ENCODE measurements at regions not wholly inside any gene's neighbourhood (a gene's known extent, or its start where the extent isn't known, plus 50 kb on each side); places are given as distances from the start of the nearest gene placed in this dataset.

- DNase-seq (ENCODE audit: low read depth, low spot score) = no peak
Observed at GRCh38 chr5:2297991-2298390, 415.3 kb upstream of the IRX4 start.

DNA sequence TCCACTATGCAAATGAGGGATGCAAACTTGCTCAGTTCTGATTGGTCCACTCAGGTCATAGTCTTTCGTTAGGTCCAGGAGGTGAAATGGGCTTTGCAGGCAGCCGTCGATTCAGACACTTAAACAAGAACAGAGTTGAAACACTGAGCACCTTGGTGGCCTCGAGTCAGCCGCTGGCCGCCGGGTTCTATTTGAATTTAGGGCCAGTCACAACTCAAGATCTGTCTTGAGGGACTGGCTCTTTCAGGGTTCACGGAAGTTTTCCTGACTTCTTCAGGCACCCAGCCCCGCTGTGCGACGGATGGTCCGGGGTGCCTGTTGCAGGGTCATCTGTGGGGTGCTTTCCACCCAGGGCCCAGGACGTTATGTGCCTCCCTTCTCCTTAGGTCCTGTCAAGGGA lies 412.8 kb upstream of the IRX4 start:
- DNase-seq (ENCODE audit: low read depth, low spot score) = no peak

- DNase-seq (ENCODE audit: low read depth, low spot score) = no peak
Observed at GRCh38 chr5:2293906-2294305, 411.2 kb upstream of the IRX4 start.

DNA sequence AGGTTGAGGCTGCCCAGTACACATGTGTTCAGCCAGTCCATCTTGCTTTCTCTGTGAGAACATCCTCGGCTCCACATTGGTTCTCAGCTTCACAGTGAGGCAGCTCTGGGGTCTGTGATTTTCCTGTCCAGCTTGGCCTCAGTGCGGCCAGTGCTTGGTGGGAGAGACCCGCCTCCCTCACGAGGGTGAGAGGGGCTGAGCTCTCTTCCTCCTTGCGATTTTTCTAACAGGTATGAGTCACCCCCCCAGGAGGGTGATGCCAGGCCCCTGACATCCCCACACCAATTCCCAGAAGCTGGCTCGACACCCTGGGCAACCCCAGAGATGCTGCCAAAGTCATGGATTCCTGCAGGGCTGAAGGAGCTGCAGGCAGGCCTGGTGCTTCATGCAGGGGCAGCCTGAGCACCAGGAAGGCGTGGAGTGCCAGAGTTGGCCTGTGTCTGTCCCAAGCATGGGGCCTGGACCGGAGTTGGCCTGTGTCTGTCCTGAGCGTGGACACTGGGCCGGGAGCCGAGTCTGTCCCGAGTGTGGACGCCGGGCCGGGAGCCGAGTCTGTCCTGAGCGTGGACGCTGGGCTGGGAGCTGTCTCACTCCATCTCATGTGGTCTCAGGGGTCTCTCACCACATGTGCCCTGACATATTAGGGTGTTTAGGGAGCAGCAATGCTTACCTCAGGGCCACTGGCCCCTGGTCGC lies 408.6 kb upstream of the IRX4 start:
- DNase-seq (ENCODE audit: low read depth, low spot score) = no peak

DNA sequence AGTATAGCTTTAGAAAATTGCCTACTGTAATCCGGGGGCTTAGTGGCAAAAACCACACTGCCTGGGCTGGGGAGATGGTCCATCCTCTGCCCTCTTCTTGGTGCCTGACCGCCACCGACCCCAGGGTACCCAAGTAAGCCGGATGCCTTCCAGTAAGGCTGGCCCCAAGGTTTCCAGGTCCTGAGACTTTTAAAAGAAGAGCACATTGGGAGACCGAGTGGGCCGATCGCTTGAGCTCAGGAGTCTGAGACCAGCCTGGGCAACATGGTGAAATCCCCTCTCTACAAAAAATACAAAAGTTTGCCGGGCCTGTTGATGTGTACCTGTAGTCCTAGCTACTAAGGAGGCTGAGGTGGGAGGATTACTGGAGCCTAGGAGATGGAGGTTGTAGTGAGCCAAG lies 406.7 kb upstream of the IRX4 start:
- DNase-seq (ENCODE audit: low read depth, low spot score) = no peak

DNA sequence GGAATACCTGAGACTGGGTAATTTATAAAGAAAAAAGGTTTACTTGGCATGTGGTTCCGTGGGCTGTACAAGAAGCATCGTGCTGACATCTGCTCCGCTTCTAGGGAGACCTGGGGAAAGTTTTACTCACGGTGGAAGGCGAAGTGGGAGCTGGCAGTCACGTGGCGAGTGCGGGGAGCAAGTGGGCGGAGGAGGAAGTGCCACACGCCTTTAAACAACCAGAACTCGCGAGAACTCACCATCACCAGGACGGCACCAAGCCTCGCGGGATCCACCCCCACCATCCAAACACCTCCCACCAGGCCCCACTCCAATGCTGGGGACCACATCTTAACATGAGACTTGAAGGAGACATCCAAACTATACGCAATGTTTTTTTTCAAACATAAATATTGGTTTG lies 406.2 kb upstream of the IRX4 start:
- DNase-seq (ENCODE audit: low read depth, low spot score) = no peak

DNA sequence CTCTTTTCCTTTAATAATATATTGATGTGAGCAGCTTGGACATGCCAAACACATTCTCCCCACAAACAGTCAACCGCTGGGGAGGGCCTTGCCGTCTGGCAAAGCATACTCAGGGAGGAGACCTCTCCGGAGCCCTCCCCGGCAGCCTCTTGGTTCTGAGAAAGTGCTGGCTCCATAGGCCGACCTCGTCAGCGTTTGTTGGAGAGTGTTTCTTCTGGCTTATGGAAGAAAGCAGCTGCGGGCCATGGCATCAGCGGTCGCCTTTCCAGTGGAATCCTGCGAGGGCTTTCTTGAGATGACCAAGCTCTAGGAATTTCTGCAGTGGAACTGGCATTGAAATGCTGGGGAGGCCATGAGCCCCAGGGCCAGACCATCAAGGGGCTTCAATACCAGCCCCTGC lies 405.7 kb upstream of the IRX4 start:
- no peak for DNase-seq (ENCODE audit: low read depth, low spot score)

DNA sequence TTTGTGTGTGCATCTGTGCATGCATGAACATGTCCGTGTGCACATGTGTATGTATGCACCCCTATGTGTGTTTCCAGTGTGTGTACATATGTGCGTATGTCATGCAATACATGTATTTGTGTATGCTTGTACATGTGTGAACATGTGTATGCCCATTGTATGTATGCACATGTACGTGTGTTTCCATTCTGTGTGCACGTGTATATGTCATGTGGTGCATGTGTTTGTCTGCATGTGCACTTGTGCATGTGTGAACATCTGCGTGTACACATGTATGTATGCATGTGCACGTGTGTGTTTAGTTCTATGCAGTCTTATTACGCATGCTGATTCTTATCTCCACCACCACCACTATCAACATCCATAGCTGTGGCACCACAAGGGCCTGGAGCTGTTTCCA lies 403.5 kb upstream of the IRX4 start:
- DNase-seq (ENCODE audit: low read depth, low spot score) = no peak

GRCh38 chr5:2284678-2285077 lies 402.0 kb upstream of the IRX4 start:
- DNase-seq (ENCODE audit: low read depth, low spot score) = no peak

- DNase-seq (ENCODE audit: low read depth, low spot score) = no peak
Observed at GRCh38 chr5:2283481-2284045, 400.8 kb upstream of the IRX4 start.

DNA sequence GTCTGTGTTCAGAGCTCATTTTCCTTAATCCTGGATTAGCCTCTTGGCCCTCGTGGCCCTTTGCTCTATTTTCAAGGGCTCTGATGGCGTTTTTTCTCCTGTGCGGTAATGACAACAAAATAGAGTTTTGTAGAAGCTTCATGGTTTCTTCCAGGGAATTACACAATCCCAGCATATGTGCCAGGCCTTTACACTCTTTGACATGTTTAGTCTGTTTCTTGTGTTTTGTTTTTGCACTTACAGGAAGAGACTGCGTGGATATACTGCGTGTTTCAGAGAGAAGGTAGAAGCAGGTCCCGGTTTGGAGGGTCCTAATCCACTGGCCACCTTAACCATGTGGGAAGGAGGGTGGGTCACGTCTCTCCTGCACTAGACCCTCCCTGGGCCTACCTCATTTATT lies 400.2 kb upstream of the IRX4 start:
- DNase-seq (ENCODE audit: low read depth, low spot score) = no peak

DNA sequence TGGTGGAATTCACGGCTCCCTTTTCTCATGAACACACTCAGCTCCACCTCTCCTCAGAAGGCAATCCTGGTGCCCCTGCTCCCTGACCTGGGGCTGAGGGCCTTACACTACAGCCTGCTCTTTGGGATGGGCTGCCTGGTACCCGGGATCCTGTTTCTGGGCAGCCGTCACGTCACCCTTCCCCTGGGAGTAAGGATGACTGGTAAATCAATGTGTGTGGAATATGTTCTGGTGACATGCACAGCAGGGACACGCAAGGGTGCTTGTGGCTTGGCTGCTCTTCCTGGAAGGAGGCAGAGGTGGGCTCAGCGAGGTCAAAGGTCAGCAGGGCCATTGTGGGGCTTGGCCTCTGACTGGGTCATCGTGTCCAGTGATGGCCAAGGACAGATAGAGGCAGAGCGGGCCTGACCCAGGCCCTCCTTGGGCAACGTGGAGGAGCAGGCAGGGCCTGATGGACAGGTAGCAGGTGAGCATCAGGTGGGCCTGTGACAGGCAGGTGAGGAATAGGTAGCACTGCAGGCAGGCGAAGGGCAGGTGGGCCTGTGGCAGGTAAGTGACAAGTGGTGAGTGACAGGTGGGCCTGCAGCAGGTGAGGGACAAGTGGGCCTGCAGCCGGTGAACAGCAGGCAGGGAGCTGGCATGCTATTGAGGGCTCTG lies 399.4 kb upstream of the IRX4 start:
- DNase-seq (ENCODE audit: low read depth, low spot score) = no peak

- no peak for DNase-seq (ENCODE audit: low read depth, low spot score)
Observed at GRCh38 chr5:2281446-2281845, 398.7 kb upstream of the IRX4 start.

GRCh38 chr5:2280318-2280717 lies 397.6 kb upstream of the IRX4 start:
- DNase-seq (ENCODE audit: low read depth, low spot score) = no peak

DNA sequence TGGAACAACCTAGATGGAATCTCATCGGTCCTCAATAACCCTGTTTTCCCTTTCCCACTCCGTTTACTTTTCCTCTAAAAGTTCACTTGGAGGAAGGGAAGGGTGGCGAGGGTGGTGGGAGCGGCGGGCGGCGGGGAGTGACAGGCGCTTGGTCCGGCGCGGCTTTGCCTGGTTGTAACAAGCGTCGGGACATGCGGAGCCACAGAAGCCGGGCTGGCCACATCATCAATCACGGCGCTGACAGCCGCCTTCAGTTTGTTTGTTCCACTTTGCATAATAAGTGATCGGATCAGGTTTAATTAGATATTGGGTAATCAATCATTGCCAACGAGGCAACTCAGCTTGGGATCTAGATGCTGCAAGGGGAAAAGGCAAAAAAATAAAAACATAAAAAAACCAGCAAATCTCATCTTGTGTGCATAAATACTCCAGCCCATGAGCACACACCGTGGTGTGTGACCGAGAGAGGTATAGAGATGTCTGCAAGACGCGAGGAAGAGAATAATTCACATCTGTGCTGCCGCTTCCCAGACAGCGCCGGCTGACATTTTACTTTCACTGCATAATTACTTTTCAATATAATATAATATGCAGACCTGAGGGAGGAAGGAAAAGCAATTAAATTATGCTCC lies 396.2 kb upstream of the IRX4 start:
- no peak for DNase-seq (ENCODE audit: low read depth, low spot score)

- DNase-seq (ENCODE audit: low read depth, low spot score) = no peak
Observed at GRCh38 chr5:2277886-2278285, 395.2 kb upstream of the IRX4 start.

- DNase-seq (ENCODE audit: low read depth, low spot score) = no peak
Observed at GRCh38 chr5:2276101-2276500, 393.4 kb upstream of the IRX4 start.

DNA sequence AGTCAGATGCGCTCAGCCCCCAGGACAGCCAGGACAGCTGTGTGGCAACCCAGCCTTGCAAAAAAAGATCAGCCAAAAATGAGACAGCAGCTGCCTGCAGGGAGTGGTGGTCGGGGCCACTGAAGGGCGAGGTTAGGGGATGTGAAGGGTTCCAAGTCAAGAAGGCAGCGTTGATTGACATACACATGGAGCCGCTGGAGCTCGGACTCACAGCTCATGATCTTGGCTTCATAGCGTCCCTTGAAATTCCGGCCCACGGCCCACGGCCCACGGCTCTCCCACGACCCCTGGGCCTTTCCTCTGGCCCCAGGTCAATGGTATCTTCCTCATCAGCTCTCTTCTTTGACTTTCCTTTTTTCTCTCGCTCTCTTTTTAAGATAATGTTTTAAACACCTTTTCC lies 390.0 kb upstream of the IRX4 start:
- DNase-seq (ENCODE audit: low read depth, low spot score) = no peak

DNA sequence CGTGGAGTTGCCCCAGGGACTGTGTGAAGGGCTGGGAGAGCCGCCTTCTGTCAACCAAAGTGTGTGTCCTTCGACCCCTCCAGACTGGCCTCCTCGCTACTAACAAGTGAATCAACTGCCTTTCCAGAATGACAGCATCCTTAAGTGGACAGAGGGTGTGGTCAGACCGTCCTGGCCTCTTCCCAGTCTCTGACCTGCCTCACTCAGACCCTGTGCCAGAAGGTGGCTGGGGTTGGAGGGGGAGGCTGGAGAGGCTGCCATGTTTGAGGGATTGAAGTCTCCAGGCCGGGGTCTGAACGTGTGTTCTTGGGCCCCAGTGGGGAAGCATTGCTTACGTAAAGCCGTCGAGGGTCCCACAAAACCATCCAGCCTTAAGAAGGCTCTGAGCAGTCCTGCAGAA lies 389.3 kb upstream of the IRX4 start:
- no peak for DNase-seq (ENCODE audit: low read depth, low spot score)

DNA sequence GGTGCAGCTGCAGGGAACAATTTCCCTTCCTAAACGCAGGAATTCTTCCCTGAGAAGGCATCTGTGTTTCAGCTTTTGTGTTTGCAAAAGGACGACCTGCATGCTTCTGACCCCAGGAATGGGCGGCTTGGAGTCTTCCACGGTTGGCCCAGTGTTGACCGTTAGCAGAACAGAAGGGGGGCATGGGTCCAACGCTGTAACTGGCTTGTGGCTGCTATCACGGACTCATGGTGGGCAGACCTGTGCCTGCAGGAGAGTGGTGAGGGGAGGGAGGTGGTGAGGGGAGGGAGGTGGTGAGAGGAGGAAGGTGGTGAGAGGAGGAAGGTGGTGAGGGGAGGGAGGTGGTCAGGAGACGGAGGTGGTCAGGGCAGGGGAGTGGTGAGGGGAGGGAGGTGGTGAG lies 388.6 kb upstream of the IRX4 start:
- no peak for DNase-seq (ENCODE audit: low read depth, low spot score)

- no peak for DNase-seq (ENCODE audit: low read depth, low spot score)
Observed at GRCh38 chr5:2270467-2270866, 387.7 kb upstream of the IRX4 start.

GRCh38 chr5:2269656-2270055 lies 386.9 kb upstream of the IRX4 start:
- no peak for DNase-seq (ENCODE audit: low read depth, low spot score)

DNA sequence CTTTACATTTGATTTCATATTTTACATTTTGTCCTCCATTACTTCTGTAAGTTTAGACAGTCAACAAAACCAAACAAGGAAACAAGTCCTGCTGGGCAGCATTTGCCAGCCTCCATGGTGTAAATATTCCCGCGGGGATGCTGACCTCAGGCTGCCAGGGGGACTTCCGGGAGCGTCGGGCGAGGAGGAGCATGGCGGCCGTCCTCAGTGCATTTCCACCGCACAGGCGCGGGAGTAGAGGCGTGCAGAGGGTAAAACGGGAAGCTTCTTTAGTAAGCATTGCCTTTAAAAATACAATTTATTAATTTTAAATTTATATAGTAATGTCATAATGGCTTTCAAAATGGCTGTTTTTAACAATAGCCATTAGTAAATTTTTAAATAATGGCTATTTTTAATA lies 385.3 kb upstream of the IRX4 start:
- no peak for DNase-seq (ENCODE audit: low read depth, low spot score)
